ENCODE measurements at regions not wholly inside any gene's neighbourhood (a gene's known extent, or its start where the extent isn't known, plus 50 kb on each side); places are given as distances from the start of the nearest gene placed in this dataset.

GRCh38 chr11:41895081-41895480, 435.6 kb upstream of the LRRC4C start:
- TF ChIP-seq, protein P1, sequence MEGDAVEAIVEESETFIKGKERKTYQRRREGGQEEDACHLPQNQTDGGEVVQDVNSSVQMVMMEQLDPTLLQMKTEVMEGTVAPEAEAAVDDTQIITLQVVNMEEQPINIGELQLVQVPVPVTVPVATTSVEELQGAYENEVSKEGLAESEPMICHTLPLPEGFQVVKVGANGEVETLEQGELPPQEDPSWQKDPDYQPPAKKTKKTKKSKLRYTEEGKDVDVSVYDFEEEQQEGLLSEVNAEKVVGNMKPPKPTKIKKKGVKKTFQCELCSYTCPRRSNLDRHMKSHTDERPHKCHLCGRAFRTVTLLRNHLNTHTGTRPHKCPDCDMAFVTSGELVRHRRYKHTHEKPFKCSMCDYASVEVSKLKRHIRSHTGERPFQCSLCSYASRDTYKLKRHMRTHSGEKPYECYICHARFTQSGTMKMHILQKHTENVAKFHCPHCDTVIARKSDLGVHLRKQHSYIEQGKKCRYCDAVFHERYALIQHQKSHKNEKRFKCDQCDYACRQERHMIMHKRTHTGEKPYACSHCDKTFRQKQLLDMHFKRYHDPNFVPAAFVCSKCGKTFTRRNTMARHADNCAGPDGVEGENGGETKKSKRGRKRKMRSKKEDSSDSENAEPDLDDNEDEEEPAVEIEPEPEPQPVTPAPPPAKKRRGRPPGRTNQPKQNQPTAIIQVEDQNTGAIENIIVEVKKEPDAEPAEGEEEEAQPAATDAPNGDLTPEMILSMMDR (IDR thresholded peaks at IDR 0.05), result no peak
- TF ChIP-seq POLR2A (IDR thresholded peaks at IDR 0.05) (no peak), POLR2AphosphoS5 (IDR thresholded peaks at IDR 0.05) (no peak)
